Liver (tissue), 7 donors: ENCODE measurements at regions not wholly inside any gene's neighbourhood (a gene's known extent, or its start where the extent isn't known, plus 50 kb on each side); places are given as distances from the start of the nearest gene placed in this dataset.

Source experiments
- DNase-seq: peaks from one replicate; pipeline ENCODE4 v3.0.0-alpha.2; 2017; ENCODE audit warnings: low spot score
- H3K27ac ChIP-seq, 2 donors: one replicate each; pipeline ENCODE4 v1.7.0; 2013; ENCODE audit warnings: inconsistent platforms in 2 of 2, low read length in 2 of 2, control low read depth in 1 of 2, low read depth in 1 of 2, mild to moderate bottlenecking in 1 of 2
- H3K27me3 ChIP-seq, 4 donors: one replicate each; pipeline versions ENCODE4 v1.6.1 to v1.7.0; 2013; ENCODE audit warnings: low read length in 3 of 4, inconsistent platforms in 1 of 4, mild to moderate bottlenecking in 1 of 4, moderate library complexity in 1 of 4; ENCODE audit not compliant: control insufficient read depth in 4 of 4, insufficient read depth in 4 of 4
- H3K36me3 ChIP-seq, 4 donors: one replicate each; pipeline versions ENCODE4 v1.6.1 to v1.7.0; 2013; ENCODE audit warnings: low read length in 3 of 4, mild to moderate bottlenecking in 3 of 4, low read depth in 1 of 4, moderate library complexity in 1 of 4; ENCODE audit not compliant: control insufficient read depth in 4 of 4, insufficient read depth in 3 of 4
- H3K4me1 ChIP-seq, 4 donors: one replicate each; pipeline versions ENCODE4 v1.6.1 to v1.7.0; 2013; ENCODE audit warnings: low read length in 3 of 4, mild to moderate bottlenecking in 3 of 4, moderate library complexity in 1 of 4; ENCODE audit not compliant: control insufficient read depth in 4 of 4, insufficient read depth in 4 of 4
- H3K4me3 ChIP-seq, 3 donors: one replicate each; pipeline versions ENCODE4 v1.6.1 to v1.7.0; 2013; ENCODE audit warnings: low read length in 3 of 3, control low read depth in 1 of 3, low read depth in 1 of 3, mild to moderate bottlenecking in 1 of 3
- H3K9ac ChIP-seq, 2 donors: one replicate each; pipeline ENCODE4 v1.7.0; 2013; ENCODE audit warnings: low read length in 2 of 2, mild to moderate bottlenecking in 2 of 2, moderate library complexity in 2 of 2, control low read depth in 1 of 2, low read depth in 1 of 2
- H3K9me3 ChIP-seq, 4 donors: one replicate each; pipeline versions ENCODE4 v1.6.1 to v1.7.0; 2013; ENCODE audit warnings: low read length in 3 of 4; ENCODE audit not compliant: control insufficient read depth in 4 of 4
- ATF3 ChIP-seq: IDR thresholded peaks from 2 replicates; pipeline ENCODE4 v1.6.1; 2016; ENCODE audit warnings: antibody characterized with exemption
- EGR1 ChIP-seq, 2 donors: IDR thresholded peaks; 2 replicates each; pipeline ENCODE4 v1.6.1; 2016 to 2018; ENCODE audit warnings: antibody characterized with exemption in 2 of 2, low read depth in 2 of 2
- FOXA1 ChIP-seq: IDR thresholded peaks from 2 replicates; pipeline ENCODE4 v1.6.1; 2016; ENCODE audit warnings: antibody characterized with exemption
- FOXA2 ChIP-seq: IDR thresholded peaks from 2 replicates; pipeline ENCODE4 v1.6.1; 2016; ENCODE audit warnings: antibody characterized with exemption
- GABPA ChIP-seq, 2 donors: IDR thresholded peaks in 1 of 2; conservative IDR thresholded peaks in 1 of 2; 2 replicates each; pipeline ENCODE4 v1.6.1; 2016; ENCODE audit warnings: antibody characterized with exemption in 2 of 2, mild to moderate bottlenecking in 1 of 2, moderate library complexity in 1 of 2
- HNF4A ChIP-seq, 2 donors: conservative IDR thresholded peaks; 2 replicates each; pipeline ENCODE4 v1.6.1; 2016; ENCODE audit warnings: antibody characterized with exemption in 2 of 2, mild to moderate bottlenecking in 2 of 2
- HNF4G ChIP-seq: IDR thresholded peaks from 2 replicates; pipeline ENCODE4 v1.6.1; 2016; ENCODE audit warnings: antibody characterized with exemption
- JUND ChIP-seq, 2 donors: IDR thresholded peaks; 2 replicates each; pipeline ENCODE4 v1.6.1; 2016; ENCODE audit warnings: antibody characterized with exemption in 2 of 2
- MAX ChIP-seq: IDR thresholded peaks from 2 replicates; pipeline ENCODE4 v1.6.1; 2016; ENCODE audit warnings: antibody characterized with exemption
- NR2F2 ChIP-seq: IDR thresholded peaks from 2 replicates; pipeline ENCODE4 v1.6.1; 2016; ENCODE audit warnings: antibody characterized with exemption
- RAD21 ChIP-seq, 2 donors: IDR thresholded peaks; 2 replicates each; pipeline ENCODE4 v1.6.1; 2016; ENCODE audit warnings: antibody characterized with exemption in 2 of 2, mild to moderate bottlenecking in 2 of 2
- REST ChIP-seq: IDR thresholded peaks from 2 replicates; pipeline ENCODE4 v1.6.1; 2016; ENCODE audit warnings: antibody characterized with exemption, mild to moderate bottlenecking
- RXRA ChIP-seq, 2 donors: IDR thresholded peaks; 2 replicates each; pipeline ENCODE4 v1.6.1; 2017 to 2018; ENCODE audit warnings: antibody characterized with exemption in 2 of 2, mild to moderate bottlenecking in 1 of 2
- SP1 ChIP-seq: IDR thresholded peaks from 2 replicates; pipeline ENCODE4 v1.6.1; 2018; ENCODE audit warnings: antibody characterized with exemption, mild to moderate bottlenecking
- TAF1 ChIP-seq: conservative IDR thresholded peaks from 2 replicates; pipeline ENCODE4 v1.6.1; 2016; ENCODE audit warnings: antibody characterized with exemption, mild to moderate bottlenecking
- YY1 ChIP-seq: IDR thresholded peaks from 2 replicates; pipeline ENCODE4 v1.6.1; 2016; ENCODE audit warnings: antibody characterized with exemption, mild to moderate bottlenecking
- ZBTB33 ChIP-seq: IDR thresholded peaks from 2 replicates; pipeline ENCODE4 v1.6.1; 2016; ENCODE audit warnings: antibody characterized with exemption
- WGBS: extraction: QIAGEN DNeasy Blood & Tissue Kit; methylation state at CpG from one replicate; pipeline ENCODE4 v1.1.7; 2013; 5-methylcytosine and 5-hydroxymethylcytosine counted together
- donor health status: healthy.
- donor health status: healthy.
- donor health status: healthy.
- donor health status: healthy.

- Histone ChIP-seq H3K4me3 (no peak overlapping the region), H3K4me1 (no peaks in the 10 kb centered on the region), H3K36me3 (no peaks in the 10 kb centered on the region), H3K9me3 (no peaks in the 10 kb centered on the region), H3K9ac (no peak overlapping the region), H3K27me3 (no peaks in the 10 kb centered on the region), H3K27ac (no peak overlapping the region)
- DNase-seq = no peak
- TF ChIP-seq ATF3 (no peak), RAD21 (IDR thresholded peaks at IDR 0.05) (no peak), RXRA (IDR thresholded peaks at IDR 0.05) (no peak), YY1 (no peak), SP1 (no peak), NR2F2 (no peak), MAX (no peak), GABPA (IDR thresholded peaks at IDR 0.05 in 1 of 2, conservative IDR thresholded peaks at IDR 0.05 in 1 of 2) (no peak), TAF1 (no peak), FOXA1 (no peak), HNF4A (conservative IDR thresholded peaks at IDR 0.05) (no peak), HNF4G (no peak), REST (no peak), FOXA2 (no peak), JUND (IDR thresholded peaks at IDR 0.05) (no peak), EGR1 (IDR thresholded peaks at IDR 0.05; ENCODE audit: low read depth in 2 of 2) (no peak)
- WGBS = 79% methylated on average over 2 of the region's 2 CpGs
Observed at GRCh38 chr4:181643466-181643865, 599.7 kb upstream of the TENM3 start.

- TF ChIP-seq FOXA1 (no peak), ATF3 (no peak), NR2F2 (no peak), HNF4G (no peak), GABPA (IDR thresholded peaks at IDR 0.05 in 1 of 2, conservative IDR thresholded peaks at IDR 0.05 in 1 of 2) (no peak), TAF1 (no peak), FOXA2 (no peak), MAX (no peak), HNF4A (conservative IDR thresholded peaks at IDR 0.05) (no peak), RAD21 (IDR thresholded peaks at IDR 0.05) (no peak), JUND (IDR thresholded peaks at IDR 0.05) (no peak), EGR1 (IDR thresholded peaks at IDR 0.05; ENCODE audit: low read depth in 2 of 2) (no peak), ZBTB33 (no peak), REST (no peak), SP1 (no peak)
- no peak overlapping the region for H3K9ac ChIP-seq
- H3K27me3 ChIP-seq = no peaks in the 10 kb centered on the region
- no peak overlapping the region for H3K4me3 ChIP-seq
- no peak for DNase-seq
- no peaks in the 10 kb centered on the region for H3K36me3 ChIP-seq
- no peaks in the 10 kb centered on the region for H3K9me3 ChIP-seq
- H3K4me1 ChIP-seq = no peaks in the 10 kb centered on the region
- H3K27ac ChIP-seq = no peak overlapping the region
- WGBS = 47% methylated on average over 2 of the region's 2 CpGs
Observed at GRCh38 chr4:181645489-181645888, 597.7 kb upstream of the TENM3 start.
